Endothelial cell of hepatic sinusoid (primary cell): ENCODE measurements at regions not wholly inside any gene's neighbourhood (a gene's known extent, or its start where the extent isn't known, plus 50 kb on each side); places are given as distances from the start of the nearest gene placed in this dataset.

ENCODE experiments used
- in situ Hi-C: cut with HindIII; loops from 2 replicates; pipeline ENCODE4 v1.10.0; 2017; ENCODE audit warnings: low sequenced_read_pairs

DNA sequence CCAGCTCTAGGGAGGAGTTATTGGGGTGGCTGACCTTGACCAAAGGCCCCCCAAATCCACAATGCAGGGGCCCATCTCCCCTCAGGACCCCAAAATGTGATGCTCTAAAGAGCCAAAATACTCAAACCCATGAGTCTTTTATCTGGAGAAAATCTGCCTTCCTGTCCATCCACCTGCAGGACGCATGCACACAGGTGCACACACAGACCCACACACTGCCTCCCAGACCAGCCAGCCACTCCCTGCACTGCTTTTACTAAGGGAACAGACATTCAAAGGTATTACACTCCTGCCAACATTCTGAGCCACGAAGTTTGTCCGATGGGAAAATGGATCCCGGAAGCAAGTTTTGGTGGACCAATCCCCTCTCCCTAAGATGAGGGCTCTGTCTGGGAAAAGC is 76.1 kb upstream of the CDH5 start:
- in situ Hi-C loops, result no loop called here

DNA sequence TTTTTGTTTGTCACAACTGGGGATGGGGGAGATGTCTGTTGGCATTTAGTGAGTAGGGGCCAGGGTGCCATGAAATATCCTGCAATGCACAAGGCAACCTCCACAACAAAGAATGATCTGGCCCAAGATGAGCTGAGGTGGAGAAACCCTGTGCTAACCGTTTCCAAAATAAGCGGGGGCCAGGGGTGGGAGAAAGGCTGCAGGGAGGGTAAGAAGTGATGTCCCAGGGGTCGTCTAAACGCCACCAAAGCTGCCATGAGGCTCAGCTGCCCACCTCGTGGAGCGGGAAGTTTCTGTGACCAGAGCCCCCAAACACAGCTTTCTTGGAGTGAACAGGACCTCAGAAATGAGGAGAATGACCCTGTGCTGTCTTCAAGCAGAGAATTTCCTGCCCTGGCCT is 76.5 kb upstream of the CDH5 start:
- in situ Hi-C loops, result no loop called here

DNA sequence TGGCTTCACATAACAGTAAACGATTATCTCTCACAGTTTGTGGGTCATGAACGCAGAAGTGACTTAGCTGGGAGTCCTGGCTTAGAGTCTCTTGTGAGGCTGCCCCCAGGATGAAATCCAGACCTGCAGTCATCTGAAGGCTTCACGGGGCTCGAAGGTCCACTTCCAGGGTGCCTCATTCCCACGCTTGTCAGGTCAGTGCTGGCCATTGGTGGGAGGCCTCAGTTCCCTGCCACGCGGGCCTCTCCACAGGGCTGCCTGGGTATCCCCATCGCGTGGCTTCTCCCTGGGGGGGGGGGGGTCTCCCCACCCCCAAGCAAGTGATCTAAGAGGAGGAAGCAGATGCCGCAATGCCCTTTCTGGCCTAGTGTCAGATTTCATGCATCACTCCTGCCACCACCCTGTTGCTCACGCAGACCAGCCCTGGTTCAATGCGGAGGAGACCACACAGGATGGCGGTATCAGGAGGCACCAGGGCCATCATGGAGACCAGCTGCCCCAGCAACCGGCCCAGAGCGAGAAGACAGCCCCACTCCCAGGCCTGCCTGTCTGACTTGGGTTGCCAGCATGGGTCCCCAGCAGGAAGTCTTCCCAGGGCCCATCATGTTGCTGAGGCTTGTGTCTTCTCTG is 77.3 kb upstream of the CDH5 start:
- in situ Hi-C loops, result no loop called here

DNA sequence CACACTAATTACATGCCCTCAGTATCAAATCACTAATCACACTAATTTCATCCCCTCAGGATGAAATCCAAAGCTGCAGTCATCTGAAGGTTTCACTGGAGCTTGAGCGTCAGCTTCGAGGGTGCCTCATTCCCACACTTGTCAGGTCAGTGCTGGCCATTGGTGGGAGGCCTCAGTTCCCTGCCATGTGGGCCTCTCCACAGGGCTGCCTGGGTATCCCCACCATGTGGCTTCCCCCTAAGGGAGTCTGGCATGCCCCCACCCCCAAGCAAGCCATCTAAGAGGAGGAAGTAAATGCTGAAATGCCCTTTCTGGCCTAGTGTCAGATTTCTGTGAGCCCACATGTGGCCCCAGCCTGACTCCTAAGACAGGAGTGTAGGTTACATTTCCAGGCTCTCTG is 78.6 kb upstream of the CDH5 start:
- in situ Hi-C loops, result no loop called here

DNA sequence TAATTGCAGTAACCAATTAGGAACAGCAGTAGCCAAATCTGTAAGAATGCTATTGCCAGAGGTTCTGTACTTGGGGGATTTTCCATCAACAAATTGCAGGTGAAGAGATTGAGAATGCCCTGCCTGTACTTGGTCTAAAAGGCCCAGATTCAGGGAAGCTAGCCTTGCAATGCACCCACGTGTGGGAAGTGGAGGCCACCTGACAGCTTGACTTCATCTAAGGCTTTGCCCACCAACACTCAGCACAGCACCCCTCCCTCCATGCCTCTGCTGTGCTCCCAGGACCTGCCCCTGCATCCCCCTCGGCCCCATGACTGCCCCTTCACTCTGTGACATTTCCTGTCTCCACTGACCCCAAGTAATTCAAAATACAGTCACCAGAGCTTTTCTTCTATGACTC is 79.1 kb upstream of the CDH5 start:
- in situ Hi-C loops, result no loop called here

DNA sequence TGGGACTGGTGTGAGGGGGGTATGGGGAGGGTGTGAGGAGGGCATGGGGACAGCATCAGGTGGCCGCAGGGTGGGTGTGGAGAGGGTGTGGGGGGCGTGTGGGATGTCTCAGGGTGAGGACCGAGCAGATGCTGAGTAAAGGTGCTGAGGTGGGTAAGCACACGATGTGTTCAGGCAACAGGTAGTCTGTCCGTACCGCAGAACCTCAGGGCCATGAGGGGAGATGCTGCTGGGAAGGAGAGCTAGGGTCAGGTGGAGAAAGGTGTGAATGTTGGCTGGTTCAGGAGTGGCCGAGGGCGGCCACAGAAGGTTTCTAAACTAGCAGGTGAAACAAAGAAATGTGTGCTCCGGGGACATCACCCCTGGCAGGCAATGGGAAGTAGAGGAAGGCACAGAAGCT is 80.0 kb upstream of the CDH5 start:
- in situ Hi-C loops, result no loop called here

DNA sequence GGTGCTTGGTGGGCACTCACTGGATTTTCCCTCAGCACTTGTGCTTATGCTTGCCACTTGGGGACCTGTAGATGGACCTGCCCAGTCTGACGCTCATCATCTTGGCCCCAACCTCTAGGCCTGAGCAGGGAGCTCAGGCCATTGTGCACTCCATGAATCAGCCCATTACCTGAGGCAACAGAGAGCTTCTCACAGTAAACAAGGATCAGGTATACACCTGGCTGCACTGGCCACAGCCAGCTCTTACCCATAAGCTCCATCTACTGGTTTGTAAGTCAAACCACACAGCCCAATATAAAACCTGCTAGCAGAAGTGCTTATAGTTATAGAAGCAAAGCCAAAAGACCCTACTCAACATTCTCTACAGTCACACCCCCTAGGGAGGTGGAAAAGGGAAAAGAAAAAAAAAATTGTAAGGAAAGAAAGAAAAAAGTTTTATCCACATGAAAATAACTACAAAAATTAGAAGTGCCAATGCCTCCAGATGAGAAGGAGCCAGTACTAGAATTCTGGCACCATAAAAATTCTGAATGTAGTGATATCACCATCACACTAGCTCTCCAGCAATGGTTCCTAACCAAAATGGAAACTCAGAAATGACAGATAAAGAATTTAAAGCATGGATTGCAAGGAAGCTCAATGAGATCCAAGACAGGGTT is 87.8 kb upstream of the CDH5 start:
- in situ Hi-C loops, result no loop called here

DNA sequence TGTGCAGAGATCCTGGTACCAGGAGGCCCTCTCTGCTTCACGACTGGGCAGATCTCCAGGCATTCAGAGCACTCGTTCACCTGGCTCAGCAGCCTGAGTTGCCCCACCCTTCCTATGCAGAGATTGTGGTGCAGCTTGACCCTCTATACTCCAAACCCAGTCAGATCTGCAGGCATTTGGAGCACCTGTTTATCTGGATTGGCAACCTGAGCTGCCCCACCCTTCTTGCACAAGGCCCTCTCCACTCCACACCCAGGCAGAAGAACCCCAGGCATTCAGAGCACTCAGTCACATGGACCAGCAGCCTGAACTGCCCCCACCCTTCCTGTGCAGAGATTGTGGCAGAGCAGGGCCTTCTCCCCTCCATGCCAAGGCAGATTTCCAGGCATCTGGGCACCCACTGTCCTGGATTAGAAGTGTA is 88.4 kb upstream of the CDH5 start:
- in situ Hi-C loops, result no loop called here

DNA sequence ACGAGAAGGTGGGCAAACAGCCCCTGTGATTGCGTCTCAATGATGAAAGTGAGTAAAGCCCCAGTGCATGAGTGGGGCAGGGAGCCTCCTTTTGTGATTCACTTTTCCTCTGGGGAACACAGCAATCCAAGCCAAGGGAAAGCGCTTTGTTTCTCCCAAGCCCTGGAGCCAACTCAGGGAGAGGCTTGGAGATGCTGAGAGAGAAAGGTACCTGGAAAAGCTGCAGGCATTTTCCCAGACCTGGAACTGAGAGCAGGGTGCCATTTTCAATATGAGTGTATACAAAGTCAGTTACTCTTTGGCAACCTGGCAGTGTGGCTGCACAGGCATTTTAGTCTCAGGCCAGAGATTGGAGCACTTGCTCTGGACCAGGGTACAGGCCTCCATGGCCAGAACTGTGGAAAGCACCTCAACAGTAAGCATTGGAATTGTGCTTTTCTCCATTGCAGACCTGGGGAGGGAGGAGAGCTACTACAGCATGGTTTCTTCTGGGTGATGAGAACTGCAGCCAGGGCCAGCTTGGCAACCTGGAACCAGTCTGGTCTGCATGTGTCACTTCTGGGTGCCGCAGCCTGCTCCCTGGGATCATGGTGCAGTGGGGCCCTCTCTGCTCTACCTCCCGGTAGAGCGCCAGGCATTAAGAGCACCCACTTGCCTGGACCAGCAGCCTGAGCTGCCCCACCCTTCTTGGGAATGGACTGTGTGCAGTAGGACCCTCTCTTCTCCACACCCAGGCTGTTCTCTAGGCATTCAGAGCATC is 89.0 kb upstream of the CDH5 start:
- in situ Hi-C loops, result no loop called here

DNA sequence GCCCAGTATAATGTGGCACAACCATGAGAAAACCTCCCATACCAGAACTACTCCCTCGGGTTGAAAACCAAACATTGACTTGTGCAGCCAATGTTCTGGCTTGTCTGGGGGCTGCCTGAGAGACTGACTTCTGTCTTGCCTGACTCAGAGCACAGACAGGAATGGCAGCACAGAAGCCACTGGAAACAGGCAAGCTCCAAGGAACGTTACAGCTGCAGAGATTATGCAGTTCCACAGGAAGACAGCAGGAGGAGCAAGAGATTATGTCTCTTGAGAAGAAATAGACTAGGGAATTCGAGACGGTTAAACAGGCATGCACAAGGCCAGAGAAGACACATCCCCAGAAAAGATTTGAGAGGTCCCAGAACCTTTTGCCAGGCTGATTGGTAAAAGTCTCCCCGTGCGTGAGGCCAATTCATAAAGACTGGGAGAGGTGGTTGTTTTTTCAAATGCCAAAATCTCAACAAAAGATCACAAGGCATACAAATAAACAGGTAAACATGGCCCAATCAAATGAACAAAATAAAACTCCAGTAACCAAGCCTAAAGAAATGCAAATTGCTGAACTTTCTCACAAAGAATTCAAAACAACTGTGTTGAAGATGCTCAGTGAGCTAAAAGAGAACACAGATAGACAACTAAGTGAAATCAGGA is 90.6 kb upstream of the CDH5 start:
- in situ Hi-C loops, result no loop called here

DNA sequence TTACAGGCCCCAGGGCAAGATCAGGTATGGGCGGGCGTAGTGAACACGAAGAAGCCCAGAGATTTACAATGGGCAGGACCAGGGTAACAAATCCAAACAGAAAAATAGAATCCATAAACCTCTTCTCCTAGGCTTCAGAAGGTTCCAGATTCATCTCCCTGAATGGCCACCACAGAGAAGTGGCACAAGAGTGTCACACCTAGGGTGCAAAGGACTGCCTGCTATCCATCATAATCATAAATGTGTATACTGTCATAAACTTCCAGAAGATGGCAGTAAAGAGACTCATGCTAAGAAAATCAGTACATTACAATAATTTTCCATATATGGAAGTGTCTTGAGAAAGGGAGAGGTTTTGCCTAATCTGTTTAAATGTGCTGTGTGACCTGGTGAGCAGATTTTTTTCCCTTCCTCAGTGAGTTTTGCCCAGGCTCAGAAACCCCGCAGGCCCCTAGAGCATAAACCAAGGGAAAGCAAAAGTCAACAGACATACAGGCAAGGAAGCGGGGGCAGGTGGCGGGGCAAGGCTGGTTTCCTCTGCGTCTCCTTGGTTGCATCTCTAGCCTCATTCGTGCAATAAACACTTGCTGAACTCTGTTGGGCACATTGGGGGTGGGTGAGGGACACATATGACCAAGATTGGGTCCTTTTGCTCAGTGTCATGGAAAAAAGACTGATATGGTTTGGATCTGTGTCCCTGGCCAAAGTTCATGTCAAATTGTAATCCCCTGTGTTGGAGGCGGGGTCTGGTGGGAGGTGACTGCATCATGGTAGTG is 92.0 kb upstream of the CDH5 start:
- in situ Hi-C loops, result no loop called here

DNA sequence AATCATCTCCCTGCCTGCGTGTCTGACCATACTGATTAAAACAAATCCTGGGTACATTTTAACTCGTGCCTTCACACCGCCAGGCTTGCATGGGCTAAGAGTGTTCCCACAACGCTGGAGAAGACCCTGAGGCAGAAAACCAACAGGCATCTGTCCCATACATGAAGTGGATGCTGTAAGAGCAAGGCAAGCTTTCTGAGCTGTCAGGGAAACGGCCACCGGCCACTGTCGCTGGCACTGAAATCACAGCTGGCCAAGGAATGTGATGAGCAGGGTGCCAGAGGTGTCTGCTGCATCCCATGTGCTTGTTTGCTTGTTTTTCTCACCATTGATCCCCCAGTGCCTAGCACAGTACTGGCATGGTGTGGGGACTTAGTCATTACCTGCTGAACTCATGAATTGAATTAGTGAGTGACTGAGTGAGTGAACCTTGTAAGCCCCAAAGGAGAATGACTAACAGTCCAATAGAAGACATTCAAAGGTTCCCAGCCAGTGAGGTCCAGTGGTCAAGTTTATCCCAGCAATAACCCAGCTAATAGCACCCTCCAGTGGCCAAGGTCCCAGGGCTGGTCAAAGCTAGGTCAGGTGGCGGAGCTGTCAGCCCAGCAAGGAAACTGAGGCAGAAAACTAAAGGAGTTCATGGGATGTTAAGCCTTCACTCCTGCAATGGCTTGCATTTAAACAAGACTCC is 92.7 kb upstream of the CDH5 start:
- in situ Hi-C loops, result no loop called here

DNA sequence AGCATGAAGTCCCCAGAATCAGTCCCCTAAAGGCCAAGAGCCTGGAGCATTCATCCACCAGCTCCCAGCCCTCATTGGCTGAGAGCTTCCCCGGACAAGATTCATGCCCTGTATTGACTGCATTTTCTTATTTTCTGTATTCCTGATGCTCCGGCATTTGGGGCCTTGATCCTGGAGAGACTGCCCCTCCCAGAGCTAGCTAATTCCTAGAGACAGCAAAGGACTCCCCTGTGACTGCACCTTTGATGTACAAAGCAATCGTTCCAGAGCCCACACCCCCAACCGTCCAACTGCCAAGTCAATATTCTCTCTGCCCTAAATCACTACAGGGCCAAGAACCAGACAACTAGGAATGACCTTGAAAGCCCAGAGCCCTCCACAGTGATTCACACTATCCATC is 93.4 kb upstream of the CDH5 start:
- in situ Hi-C loops, result no loop called here

DNA sequence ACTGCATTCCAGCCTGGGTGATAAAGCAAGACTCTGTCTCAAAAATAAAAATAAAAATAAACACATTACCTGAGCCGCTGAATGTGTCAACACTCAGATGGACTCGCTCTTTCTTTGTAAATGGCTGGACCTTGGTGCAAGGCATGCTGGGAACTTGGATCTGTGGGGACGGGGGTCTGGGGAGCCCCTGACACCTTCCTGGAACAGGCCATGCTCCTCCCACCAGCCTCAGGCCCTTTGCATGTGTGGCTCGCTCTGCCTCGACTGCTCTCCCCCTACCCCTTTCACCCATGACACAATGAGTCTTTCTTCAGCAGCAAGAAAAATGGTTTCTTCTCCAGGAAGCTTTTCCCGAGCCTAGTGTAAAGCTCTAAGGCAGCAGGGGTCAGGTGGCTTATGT is 94.0 kb upstream of the CDH5 start:
- in situ Hi-C loops, result no loop called here

DNA sequence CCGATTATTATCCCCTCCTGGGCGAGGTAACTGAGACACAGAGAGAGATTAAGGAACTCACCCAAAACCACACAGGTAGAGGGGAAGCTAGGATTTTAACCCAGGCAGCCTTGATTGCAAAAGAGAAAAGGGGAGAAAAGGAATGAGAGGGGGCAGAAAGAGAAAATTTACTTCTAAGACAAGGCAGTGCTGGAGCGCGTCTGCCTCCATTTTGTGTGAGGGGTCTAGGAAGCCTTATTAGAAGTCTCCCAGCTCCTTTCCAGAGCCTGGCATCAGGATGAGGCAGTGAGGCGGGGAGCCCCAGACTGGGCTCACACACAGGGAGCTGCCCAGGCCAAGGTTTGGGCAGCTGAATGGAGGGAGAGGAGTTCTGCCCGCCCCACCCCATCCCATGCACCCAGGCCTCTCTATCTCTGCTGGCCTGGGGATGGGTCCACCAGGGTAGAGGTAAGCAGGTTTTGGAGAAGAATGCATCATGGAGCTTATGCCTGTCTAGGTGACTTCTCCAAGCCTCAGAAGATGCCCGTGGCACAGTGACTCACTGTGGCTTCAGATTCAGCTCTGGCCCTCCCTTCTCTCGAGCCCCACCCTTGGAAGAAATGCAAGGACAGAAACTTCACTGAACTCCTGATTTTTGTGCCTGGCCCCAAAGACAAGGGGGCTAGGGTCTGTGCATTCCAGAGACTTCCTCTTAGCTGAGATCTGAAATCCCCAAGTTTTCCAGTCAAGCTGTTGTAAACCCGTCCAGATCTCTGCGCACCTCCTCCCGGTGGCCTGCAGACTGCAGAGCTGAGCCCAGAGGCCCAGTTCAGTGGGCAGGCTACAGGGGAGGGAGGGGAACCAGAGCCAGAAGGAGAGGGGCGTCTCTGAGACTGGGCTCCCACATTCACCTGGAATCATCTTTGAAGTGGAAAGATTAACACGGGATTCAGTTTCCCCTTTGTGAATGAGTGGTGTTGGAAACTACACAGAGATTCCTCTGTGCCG is 95.1 kb upstream of the CDH5 start:
- in situ Hi-C loops, result no loop called here

DNA sequence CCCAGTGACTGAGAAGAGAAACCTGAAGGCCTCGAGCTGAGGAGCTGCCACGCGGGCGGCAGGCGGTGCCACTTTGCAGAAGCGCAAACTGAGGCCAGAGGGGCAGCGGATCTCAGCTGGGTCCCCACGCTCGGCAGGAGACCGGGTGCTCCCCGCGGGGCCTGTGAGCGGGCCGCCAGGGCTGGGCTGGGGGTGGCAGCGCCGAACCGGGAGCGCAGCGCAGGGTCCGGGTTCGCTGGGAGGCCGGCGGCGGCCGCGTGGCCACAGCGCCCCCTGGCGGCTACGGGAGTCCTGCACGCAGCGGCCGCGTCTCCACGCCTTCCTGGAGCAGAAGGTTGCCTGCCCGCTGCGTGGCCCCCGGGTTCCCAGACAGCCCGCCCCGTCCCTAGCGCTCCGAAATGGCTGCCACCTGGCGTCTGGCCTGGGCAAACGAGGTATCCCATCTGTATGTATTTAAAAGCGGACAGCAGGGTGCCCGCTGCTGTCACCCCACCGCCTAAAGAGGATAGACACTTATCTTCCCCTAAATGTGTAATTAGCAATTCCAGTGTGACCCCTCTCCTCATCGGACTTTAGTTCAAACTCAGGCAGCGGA is 96.1 kb upstream of the CDH5 start:
- in situ Hi-C loops, result no loop called here

DNA sequence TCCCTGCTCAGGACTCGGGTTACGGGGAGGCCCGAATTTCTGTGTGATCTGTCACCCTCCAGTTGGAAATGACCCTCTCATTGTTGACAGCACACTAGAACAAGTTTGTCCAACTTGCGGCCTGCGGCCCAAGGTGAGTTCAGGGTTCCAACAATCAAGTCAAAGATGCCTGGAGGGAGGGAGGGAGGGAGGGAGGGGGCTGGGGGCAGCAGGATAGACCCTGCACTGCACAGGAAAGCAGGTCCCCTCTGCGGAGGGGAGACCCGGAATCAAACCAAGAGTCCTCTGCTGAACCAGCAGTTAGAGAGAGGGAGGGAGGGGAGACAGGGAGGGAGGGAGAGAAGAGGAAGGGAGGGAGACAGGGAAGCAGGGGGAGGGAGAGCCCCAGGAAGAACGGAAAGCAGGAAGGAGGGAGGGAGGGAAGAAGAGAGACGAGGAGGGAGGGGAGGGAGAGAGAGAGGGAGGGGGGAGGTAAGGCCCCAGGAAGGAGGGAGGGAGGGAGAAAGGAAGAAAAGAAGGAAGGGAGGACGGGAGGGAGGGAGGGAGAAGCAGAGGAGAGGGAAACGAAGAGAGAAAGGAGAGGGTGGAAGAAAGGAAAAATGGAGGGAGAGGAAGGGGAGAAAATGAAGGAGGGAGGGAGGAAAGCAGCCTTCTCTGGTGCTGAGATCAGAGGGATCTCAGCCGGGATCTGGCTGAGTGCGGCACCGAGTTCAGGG is 96.7 kb upstream of the CDH5 start:
- in situ Hi-C loops, result no loop called here

DNA sequence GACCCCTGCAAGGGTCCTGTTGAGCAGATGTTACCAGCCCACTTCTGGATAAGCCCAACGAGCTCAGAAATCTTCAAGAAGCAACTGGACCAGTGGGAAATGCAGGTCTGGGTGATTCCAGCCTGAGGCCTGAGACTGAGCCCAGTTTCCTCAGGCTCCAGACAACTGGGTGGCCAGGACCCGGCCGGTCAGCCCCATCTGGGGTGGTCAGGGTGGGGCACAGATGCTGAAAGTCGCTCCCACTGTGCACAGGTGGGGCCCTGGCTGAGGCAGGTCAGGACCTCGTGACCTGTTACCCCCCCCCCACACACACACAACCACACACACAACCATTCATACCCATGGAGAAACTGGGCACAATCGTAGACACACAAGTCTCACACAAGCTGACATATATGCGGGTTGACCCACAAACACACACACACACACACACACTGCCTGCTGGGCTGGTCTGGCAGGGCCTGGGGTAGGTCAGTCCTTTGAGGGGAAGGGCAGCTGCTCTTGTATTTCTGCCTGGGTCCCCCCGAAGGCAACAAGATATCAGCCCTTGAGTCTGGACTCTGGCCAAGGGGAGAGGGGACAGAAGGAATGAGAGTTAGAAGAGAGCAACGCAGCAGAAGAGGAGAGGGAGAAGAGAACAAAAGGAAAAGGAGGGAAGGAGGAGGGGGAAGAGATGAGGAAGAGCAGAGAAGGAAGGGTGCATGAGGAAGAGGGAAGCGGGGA is 99.0 kb upstream of the CDH5 start:
- in situ Hi-C loops, result no loop called here
